ENCODE measurements at regions not wholly inside any gene's neighbourhood (a gene's known extent, or its start where the extent isn't known, plus 50 kb on each side); places are given as distances from the start of the nearest gene placed in this dataset.

DNA sequence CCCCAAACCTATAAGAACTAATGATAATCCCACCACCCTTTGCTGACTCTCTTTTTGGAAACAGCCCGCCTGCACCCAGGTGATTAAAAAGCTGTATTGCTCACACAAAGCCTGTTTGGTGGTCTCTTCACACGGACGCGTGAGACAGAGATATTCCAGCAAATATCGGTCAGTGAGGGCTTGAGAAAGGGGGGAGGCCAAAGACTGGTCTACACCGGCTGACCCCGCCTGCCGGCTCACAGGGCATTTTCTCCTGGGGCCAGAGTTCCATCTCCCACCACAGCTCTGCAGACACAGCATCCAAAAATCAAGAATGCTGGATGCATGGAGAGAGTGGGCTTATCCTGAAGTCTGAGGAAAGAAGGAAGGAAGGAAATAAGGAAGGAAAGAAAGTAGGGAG, 176.0 kb downstream of the SHOX start:
- H2AK9ac ChIP-seq (replicated peaks; ENCODE audit: low read depth, low read length, poor library complexity), result no peak overlapping the region
- no peaks in the 10 kb centered on the region for H3K27me3 ChIP-seq (ENCODE audit: control insufficient read depth, insufficient read depth, low read length)
- H3K23ac ChIP-seq (ENCODE audit: low read depth, low read length), result no peak overlapping the region
- DNase-seq (no peak), ATAC-seq (ENCODE audit: low read depth) (no peak)
- no peaks in the 10 kb centered on the region for H4K20me1 ChIP-seq (ENCODE audit: insufficient read depth, low read length)
- H3K9me3 ChIP-seq (ENCODE audit: control insufficient read depth, insufficient read depth, low read length), result peaks cover 28% of the 10 kb centered on the region
- no peak overlapping the region for H4K91ac ChIP-seq (ENCODE audit: insufficient read depth, low read depth, low read length)
- BruUV-seq (replicated peaks), result no TSS peak
- no peak overlapping the region for H4K8ac ChIP-seq (ENCODE audit: low read depth in 2 of 2, low read length in 2 of 2)
- in situ Hi-C loops (cut with MboI; ENCODE audit: low sequenced_read_pairs), result no loop called here
- no peaks in the 10 kb centered on the region for H3K4me1 ChIP-seq (ENCODE audit: control insufficient read depth, insufficient read depth, low read length)
- no peak overlapping the region for H3K4ac ChIP-seq (ENCODE audit: low read depth, low read length)
- no peak overlapping the region for H2BK120ac ChIP-seq (ENCODE audit: low read depth, low read length)
- no peak overlapping the region for H2BK20ac ChIP-seq (ENCODE audit: low read depth, low read length)
- ChIA-PET POLR2A (ENCODE audit: unreplicated experiment) (no interaction called here), CTCF (no interaction called here)
- no peak overlapping the region for H3K4me3 ChIP-seq (ENCODE audit: insufficient read depth, low read depth, low read length)
- no peak overlapping the region for H3K4me2 ChIP-seq (ENCODE audit: low read depth, low read length)
- no peak overlapping the region for H2AK5ac ChIP-seq (ENCODE audit: low read depth, low read length)
- no peaks in the 10 kb centered on the region for H3K9me1 ChIP-seq (ENCODE audit: insufficient read depth, low read length)
- H3K18ac ChIP-seq (ENCODE audit: low read depth, low read length), result no peak overlapping the region
- H3K36me3 ChIP-seq (ENCODE audit: control insufficient read depth, insufficient read depth, low read length), result no peaks in the 10 kb centered on the region
- H3K14ac ChIP-seq (replicated peaks; ENCODE audit: low read depth, low read length), result no peak overlapping the region
- H2BK15ac ChIP-seq (ENCODE audit: low read depth, low read length), result no peak overlapping the region
- H3K79me1 ChIP-seq (ENCODE audit: low read depth in 1 of 2, low read length in 2 of 2), result no peaks in the 10 kb centered on the region
- dilution Hi-C loops (cut with HindIII; ENCODE audit: low sequenced_read_pairs, unreplicated experiment), result no loop called here
- no peak overlapping the region for H3K56ac ChIP-seq (ENCODE audit: extremely low read depth, insufficient read depth, low read length)
- H4K5ac ChIP-seq (ENCODE audit: low read depth, low read length), result no peak overlapping the region
- no CpG with 5 or more reads among the region's 8 CpGs for WGBS, 2 experiments (ENCODE audit: extremely low coverage in 2 of 2, insufficient read length in 1 of 2)
- TF ChIP-seq MAZ (IDR thresholded peaks at IDR 0.05; ENCODE audit: borderline replicate concordance, low read depth, low read length), result no peak
- no peak for TF ChIP-seq CHD1 (IDR thresholded peaks at IDR 0.05; ENCODE audit: low read depth, low read length)
- no peak for TF ChIP-seq CEBPB (IDR thresholded peaks at IDR 0.05; ENCODE audit: low read depth, low read length)
- TF ChIP-seq, protein P1, sequence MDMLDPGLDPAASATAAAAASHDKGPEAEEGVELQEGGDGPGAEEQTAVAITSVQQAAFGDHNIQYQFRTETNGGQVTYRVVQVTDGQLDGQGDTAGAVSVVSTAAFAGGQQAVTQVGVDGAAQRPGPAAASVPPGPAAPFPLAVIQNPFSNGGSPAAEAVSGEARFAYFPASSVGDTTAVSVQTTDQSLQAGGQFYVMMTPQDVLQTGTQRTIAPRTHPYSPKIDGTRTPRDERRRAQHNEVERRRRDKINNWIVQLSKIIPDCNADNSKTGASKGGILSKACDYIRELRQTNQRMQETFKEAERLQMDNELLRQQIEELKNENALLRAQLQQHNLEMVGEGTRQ (IDR thresholded peaks at IDR 0.05; ENCODE audit: low read depth, low read length), result no peak
- no peak for TF ChIP-seq NFE2L2 (IDR thresholded peaks at IDR 0.05; ENCODE audit: low read depth, low read length)
- no peak for TF ChIP-seq POLR2A (IDR thresholded peaks at IDR 0.05; ENCODE audit: low read depth, low read length)
- TF ChIP-seq BHLHE40 (IDR thresholded peaks at IDR 0.05; ENCODE audit: low read depth, low read length), result no peak
- TF ChIP-seq, protein P2, sequence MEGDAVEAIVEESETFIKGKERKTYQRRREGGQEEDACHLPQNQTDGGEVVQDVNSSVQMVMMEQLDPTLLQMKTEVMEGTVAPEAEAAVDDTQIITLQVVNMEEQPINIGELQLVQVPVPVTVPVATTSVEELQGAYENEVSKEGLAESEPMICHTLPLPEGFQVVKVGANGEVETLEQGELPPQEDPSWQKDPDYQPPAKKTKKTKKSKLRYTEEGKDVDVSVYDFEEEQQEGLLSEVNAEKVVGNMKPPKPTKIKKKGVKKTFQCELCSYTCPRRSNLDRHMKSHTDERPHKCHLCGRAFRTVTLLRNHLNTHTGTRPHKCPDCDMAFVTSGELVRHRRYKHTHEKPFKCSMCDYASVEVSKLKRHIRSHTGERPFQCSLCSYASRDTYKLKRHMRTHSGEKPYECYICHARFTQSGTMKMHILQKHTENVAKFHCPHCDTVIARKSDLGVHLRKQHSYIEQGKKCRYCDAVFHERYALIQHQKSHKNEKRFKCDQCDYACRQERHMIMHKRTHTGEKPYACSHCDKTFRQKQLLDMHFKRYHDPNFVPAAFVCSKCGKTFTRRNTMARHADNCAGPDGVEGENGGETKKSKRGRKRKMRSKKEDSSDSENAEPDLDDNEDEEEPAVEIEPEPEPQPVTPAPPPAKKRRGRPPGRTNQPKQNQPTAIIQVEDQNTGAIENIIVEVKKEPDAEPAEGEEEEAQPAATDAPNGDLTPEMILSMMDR (conservative IDR thresholded peaks at IDR 0.05; ENCODE audit: low read depth, low read length), result no peak
- TF ChIP-seq MXI1 (IDR thresholded peaks at IDR 0.05; ENCODE audit: borderline replicate concordance, low read depth, low read length), result no peak
- H3K9ac ChIP-seq (ENCODE audit: low read depth, low read length), result no peak overlapping the region
- no peak overlapping the region for H3K27ac ChIP-seq (ENCODE audit: insufficient read depth, low read length)
- no peak overlapping the region for H2AFZ ChIP-seq (replicated peaks; ENCODE audit: low read length, poor library complexity)
- no peak overlapping the region for H2BK5ac ChIP-seq (ENCODE audit: low read depth, low read length, poor library complexity, severe bottlenecking)
- intact Hi-C loops (cut with micrococcal nuclease), result no loop called here
